Upper lobe of left lung (tissue), 4 donors: ENCODE measurements at regions not wholly inside any gene's neighbourhood (a gene's known extent, or its start where the extent isn't known, plus 50 kb on each side); places are given as distances from the start of the nearest gene placed in this dataset.

Experiments
- CTCF ChIP-seq, 6 experiments: fragments of 450-650 bp in 4 of 6; fragments of 200-600 bp in 2 of 6; sonication (generic) in 2 of 6; IDR thresholded peaks; one replicate each; pipeline ENCODE4 v1.5.1; 2016 to 2019; ENCODE audit warnings: antibody characterized with exemption in 6 of 6
- POLR2A ChIP-seq, 4 donors: fragments of 450-650 bp; IDR thresholded peaks; one replicate each; pipeline ENCODE4 v1.5.1; 2016 to 2017; ENCODE audit warnings: antibody characterized with exemption in 4 of 4, mild to moderate bottlenecking in 2 of 4

GRCh38 chr2:74749432-74749831 lies 84.5 kb upstream of the HK2 start:
- TF ChIP-seq CTCF (IDR thresholded peaks at IDR 0.05) (no peak), POLR2A (IDR thresholded peaks at IDR 0.05) (no peak)
